NB4 (cell line): ENCODE measurements at regions not wholly inside any gene's neighbourhood (a gene's known extent, or its start where the extent isn't known, plus 50 kb on each side); places are given as distances from the start of the nearest gene placed in this dataset.
"Not testable (repeated sequence)": the region's sequence is repeated elsewhere in the genome, so short reads cannot be mapped to it uniquely, and the experiment has no call there.

Experiments
- MYC ChIP-seq: IDR thresholded peaks from 2 replicates; pipeline ENCODE4 v1.6.1; 2011; ENCODE audit warnings: low read depth, low read length
- POLR2A ChIP-seq: IDR thresholded peaks from 2 replicates; pipeline ENCODE4 v1.6.1; 2011; ENCODE audit warnings: mild to moderate bottlenecking; ENCODE audit not compliant: insufficient read length; ENCODE audit errors: extremely low read depth
- TF ChIP-seq, protein P1 (sequence below): IDR thresholded peaks from one replicate; pipeline ENCODE4 v1.5.1; 2012; ENCODE audit warnings: low read depth, low read length
- TF ChIP-seq, protein P2 (sequence below): IDR thresholded peaks from 2 replicates; pipeline ENCODE4 v1.6.1; 2011; ENCODE audit warnings: low read depth, low read length

DNA sequence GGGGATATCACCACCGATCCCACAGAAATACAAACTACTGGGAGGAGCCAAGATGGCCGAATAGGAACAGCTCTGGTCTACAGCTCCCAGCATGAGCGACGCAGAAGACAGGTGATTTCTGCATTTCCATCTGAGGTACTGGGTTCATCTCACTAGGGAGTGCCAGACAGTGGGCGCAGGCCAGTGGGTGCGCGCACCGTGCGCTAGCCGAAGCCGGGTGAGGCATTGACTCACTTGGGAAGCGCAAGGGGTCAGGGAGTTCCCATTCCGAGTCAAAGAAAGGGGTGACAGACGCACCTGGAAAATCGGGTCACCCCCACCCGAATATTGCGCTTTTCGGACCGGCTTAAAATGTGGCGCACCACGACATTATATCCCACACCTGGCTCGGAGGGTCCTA lies 261.2 kb downstream of the RMST start:
- TF ChIP-seq, protein P1, sequence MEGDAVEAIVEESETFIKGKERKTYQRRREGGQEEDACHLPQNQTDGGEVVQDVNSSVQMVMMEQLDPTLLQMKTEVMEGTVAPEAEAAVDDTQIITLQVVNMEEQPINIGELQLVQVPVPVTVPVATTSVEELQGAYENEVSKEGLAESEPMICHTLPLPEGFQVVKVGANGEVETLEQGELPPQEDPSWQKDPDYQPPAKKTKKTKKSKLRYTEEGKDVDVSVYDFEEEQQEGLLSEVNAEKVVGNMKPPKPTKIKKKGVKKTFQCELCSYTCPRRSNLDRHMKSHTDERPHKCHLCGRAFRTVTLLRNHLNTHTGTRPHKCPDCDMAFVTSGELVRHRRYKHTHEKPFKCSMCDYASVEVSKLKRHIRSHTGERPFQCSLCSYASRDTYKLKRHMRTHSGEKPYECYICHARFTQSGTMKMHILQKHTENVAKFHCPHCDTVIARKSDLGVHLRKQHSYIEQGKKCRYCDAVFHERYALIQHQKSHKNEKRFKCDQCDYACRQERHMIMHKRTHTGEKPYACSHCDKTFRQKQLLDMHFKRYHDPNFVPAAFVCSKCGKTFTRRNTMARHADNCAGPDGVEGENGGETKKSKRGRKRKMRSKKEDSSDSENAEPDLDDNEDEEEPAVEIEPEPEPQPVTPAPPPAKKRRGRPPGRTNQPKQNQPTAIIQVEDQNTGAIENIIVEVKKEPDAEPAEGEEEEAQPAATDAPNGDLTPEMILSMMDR: not testable (repeated sequence)
- not testable (repeated sequence) for TF ChIP-seq POLR2A, MYC
- TF ChIP-seq, protein P2, sequence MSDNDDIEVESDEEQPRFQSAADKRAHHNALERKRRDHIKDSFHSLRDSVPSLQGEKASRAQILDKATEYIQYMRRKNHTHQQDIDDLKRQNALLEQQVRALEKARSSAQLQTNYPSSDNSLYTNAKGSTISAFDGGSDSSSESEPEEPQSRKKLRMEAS: not testable (repeated sequence)
